ENCODE measurements at regions not wholly inside any gene's neighbourhood (a gene's known extent, or its start where the extent isn't known, plus 50 kb on each side); places are given as distances from the start of the nearest gene placed in this dataset.

DNA sequence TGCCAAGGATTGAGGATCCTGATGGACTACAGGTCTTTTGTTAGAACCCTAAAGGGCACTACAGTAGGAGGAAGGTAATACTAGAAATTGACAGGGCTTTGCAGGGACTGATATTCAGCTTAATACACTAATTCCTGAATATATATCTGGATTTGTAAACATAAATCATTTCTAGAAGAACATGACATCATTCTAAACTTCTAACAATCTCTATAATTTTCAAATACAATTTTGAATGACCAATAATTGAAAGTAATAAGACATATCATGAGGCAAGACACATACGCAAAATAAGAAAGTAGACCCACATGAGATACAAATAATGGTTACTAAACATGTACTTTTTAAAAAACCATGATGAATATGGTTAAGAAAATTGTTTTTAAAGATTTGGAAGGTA lies 52.4 kb upstream of the LRRC8B start:
- no peak for DNase-seq (ENCODE audit: low spot score)
- TF ChIP-seq, protein P1, sequence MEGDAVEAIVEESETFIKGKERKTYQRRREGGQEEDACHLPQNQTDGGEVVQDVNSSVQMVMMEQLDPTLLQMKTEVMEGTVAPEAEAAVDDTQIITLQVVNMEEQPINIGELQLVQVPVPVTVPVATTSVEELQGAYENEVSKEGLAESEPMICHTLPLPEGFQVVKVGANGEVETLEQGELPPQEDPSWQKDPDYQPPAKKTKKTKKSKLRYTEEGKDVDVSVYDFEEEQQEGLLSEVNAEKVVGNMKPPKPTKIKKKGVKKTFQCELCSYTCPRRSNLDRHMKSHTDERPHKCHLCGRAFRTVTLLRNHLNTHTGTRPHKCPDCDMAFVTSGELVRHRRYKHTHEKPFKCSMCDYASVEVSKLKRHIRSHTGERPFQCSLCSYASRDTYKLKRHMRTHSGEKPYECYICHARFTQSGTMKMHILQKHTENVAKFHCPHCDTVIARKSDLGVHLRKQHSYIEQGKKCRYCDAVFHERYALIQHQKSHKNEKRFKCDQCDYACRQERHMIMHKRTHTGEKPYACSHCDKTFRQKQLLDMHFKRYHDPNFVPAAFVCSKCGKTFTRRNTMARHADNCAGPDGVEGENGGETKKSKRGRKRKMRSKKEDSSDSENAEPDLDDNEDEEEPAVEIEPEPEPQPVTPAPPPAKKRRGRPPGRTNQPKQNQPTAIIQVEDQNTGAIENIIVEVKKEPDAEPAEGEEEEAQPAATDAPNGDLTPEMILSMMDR (IDR thresholded peaks at IDR 0.05) = no peak
- Histone ChIP-seq H3K27ac (no peak overlapping the region), H3K4me3 (no peak overlapping the region)

DNA sequence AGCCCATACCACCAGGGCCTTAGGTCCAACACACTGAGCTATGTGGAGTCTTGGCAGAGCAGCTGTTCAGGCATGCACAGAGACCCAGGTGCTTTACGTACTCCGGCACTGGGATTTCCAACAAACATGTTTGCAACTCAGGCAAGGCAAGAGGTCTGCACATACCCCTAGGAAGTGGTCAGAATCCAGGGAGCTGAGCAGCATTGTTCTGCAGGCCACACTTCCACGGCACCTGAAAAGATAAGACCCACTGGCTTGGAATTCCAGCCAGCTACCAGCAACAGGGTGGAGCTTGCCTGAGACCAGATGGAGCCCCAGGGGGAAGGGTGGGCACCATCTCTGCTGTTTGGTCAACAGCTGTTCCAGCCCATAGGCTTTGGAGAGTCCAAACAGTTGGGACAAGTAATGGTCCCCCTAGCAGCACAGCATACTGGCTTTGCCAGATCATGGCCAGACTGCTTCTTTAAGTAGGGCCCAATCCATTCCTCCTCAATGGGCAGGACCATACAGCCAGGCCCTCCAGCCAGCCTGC lies 51.7 kb upstream of the LRRC8B start:
- TF ChIP-seq, protein P1 (IDR thresholded peaks at IDR 0.05) = no peak
- H3K4me3 ChIP-seq = no peak overlapping the region
- DNase-seq (ENCODE audit: low spot score) = no peak
- no peak overlapping the region for H3K27ac ChIP-seq

Data from coronary artery (tissue), 2 donors.